Lower lobe of right lung (tissue), 2 donors: ENCODE measurements at regions not wholly inside any gene's neighbourhood (a gene's known extent, or its start where the extent isn't known, plus 50 kb on each side); places are given as distances from the start of the nearest gene placed in this dataset.
A peak's percentile ranks its signal among the peaks of the same experiment; 100 is the strongest.

Experiments used
- ATAC-seq, 2 donors: fragments of 200-7000 bp; cut with Tn5 transposase; one replicate each; pipeline ENCODE4 v1.9.1; 2020 to 2022; ENCODE audit warnings: mild to moderate bottlenecking in 2 of 2, moderate library complexity in 2 of 2
- DNase-seq: peaks from one replicate; pipeline ENCODE4 v3.0.0-alpha.2; 2020
- H3K27ac ChIP-seq: fragments of 200-600 bp; one replicate; pipeline ENCODE4 v1.8.0; 2022
- H3K27me3 ChIP-seq: fragments of 200-600 bp; one replicate; pipeline ENCODE4 v1.8.0; 2022; ENCODE audit warnings: low read depth
- H3K36me3 ChIP-seq: fragments of 200-600 bp; one replicate; pipeline ENCODE4 v1.8.0; 2022; ENCODE audit warnings: mild to moderate bottlenecking
- H3K4me1 ChIP-seq: fragments of 200-600 bp; one replicate; pipeline ENCODE4 v1.8.0; 2022
- H3K4me3 ChIP-seq: fragments of 200-600 bp; one replicate; pipeline ENCODE4 v1.8.0; 2022; ENCODE audit warnings: mild to moderate bottlenecking
- H3K9me3 ChIP-seq: fragments of 200-600 bp; one replicate; pipeline ENCODE4 v1.8.0; 2022
- CTCF ChIP-seq: fragments of 200-600 bp; IDR thresholded peaks from one replicate; pipeline ENCODE4 v1.8.0; 2022; ENCODE audit warnings: antibody characterized with exemption, mild to moderate bottlenecking
- intact Hi-C: fragments of 100-400 bp; cut with DNase I; formaldehyde crosslinking; loops from one replicate; pipeline ENCODE4 v1.11.0; 2022
- donor health status: DM: no; HTN: yes; CAD: no; lungs with severe emphysema.

GRCh38 chr10:71131508-71132088 is 80.8 kb upstream of the UNC5B start:
- H3K27me3 ChIP-seq = no peaks in the 10 kb centered on the region
- ATAC-seq (no peak), DNase-seq (no peak)
- TF ChIP-seq CTCF = no peak
- intact Hi-C loops = no loop called here
- H3K4me3 ChIP-seq = no peak overlapping the region
- H3K27ac ChIP-seq = no peak overlapping the region
- no peaks in the 10 kb centered on the region for H3K9me3 ChIP-seq
- H3K36me3 ChIP-seq = no peaks in the 10 kb centered on the region
- peaks cover 7% of the 10 kb centered on the region for H3K4me1 ChIP-seq

- no peak for TF ChIP-seq CTCF
- no peak for DNase-seq
- no peaks in the 10 kb centered on the region for H3K27me3 ChIP-seq
- no peaks in the 10 kb centered on the region for H3K36me3 ChIP-seq
- peak; percentile 29 to 40 for ATAC-seq
- no peak overlapping the region for H3K27ac ChIP-seq
- no peak overlapping the region for H3K4me3 ChIP-seq
- intact Hi-C loops = no loop called here
- H3K4me1 ChIP-seq = peaks cover 7% of the 10 kb centered on the region
- H3K9me3 ChIP-seq = no peaks in the 10 kb centered on the region
Observed at GRCh38 chr10:71132321-71132810, 80.0 kb upstream of the UNC5B start.

DNA sequence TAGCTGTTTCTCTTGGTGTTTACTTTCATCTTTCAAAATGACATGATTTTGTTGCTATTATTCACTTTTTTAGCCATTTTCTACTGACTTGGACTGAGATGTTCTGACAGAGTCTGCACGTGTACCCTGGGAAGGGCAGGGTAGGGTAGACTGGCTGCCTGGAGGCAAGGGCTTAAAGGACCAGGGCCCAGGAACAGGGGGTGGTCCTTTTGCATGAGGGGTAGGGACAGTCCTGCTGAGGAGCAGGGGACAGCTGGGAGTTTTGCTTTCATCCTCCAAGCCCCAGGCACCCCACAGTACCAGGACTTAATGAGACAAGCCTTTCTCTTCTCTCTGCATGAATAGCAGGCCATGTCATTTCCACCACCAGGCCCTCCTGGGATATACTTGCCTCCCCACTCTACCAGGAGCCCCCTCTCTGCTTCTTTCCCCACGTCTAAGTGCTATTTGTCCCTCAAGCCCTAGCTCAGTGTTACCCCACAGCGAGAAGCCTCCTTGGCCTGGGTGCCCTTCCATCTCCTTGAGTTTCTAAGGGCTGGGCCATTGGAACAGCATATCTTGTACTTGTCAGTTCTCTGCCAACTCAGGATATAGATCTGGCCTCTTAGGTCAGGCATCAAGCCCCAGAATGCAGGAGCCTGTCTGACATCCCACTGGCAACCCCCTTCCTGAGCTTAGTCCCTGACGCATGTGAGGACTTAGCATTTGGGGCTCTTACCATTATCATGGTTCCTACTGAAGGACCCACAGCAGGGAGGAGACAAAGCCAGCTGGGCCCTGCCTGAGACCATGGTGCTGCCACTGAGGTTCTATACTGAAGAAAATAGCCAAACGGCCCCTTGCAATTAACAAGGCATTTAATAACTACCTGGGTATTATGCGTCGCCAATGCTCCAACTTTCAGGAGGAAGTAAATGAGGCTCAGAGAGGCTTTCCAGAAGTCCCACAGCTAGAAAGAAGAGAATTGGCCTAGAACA is 78.4 kb upstream of the UNC5B start:
- Histone ChIP-seq H3K27ac (no peak overlapping the region), H3K36me3 (no peaks in the 10 kb centered on the region), H3K9me3 (no peaks in the 10 kb centered on the region), H3K27me3 (peaks cover 9% of the 10 kb centered on the region), H3K4me1 (no peaks in the 10 kb centered on the region), H3K4me3 (no peak overlapping the region)
- DNase-seq (no peak), ATAC-seq (no peak)
- no peak for TF ChIP-seq CTCF
- intact Hi-C loops = no loop called here

DNA sequence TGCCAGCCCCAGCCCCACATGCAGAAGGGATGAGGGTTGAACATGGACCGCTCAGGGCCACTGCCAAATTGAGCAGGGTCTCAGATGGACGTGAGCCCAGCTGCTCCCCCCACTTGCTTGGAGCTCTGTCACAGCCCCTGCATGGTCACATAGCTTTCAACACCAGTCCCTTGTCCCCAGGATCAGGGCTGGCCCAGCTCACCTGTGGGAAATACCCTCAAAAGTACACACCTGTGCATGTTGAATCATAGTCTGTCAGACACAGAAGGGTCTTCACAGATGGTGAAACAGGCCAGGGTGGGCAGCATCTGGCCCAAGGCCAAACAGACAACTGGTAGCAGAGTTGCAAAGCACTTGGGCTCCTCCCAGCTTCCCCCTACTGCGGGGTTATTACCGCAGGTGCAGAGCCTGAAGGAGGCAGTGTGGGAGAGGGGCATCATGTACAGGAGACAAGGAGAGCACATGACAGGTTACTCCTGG is 77.6 kb upstream of the UNC5B start:
- H3K27me3 ChIP-seq = peaks cover 9% of the 10 kb centered on the region

DNA sequence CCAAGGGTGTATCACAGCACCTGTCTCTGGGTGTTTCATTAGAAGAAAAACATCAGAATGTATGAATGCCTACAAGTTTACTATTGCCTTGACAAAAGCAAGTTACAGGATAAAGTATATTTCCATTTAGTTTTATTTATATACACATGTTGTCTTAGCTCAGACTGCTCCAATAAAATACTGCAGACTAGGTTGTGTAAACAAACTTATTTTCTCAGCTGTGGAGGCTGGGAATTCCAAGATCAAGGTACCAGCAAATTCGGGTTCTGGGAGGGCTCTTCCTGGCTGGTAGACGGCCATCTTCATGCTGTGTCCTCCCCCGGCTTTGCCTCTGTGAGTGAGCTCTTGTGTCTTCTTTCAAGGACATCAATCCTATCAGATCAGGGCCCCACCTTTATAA is 77.1 kb upstream of the UNC5B start:
- no peak overlapping the region for H3K4me3 ChIP-seq
- peaks cover 9% of the 10 kb centered on the region for H3K27me3 ChIP-seq
- DNase-seq = no peak
- H3K4me1 ChIP-seq = no peaks in the 10 kb centered on the region
- H3K27ac ChIP-seq = no peak overlapping the region
- H3K36me3 ChIP-seq = no peaks in the 10 kb centered on the region
- no peak for TF ChIP-seq CTCF
- no peak for ATAC-seq
- no peaks in the 10 kb centered on the region for H3K9me3 ChIP-seq
- intact Hi-C loops = no loop called here

More for the DNA sequence above, 77.6 kb upstream of the UNC5B start:
- Histone ChIP-seq H3K36me3 (no peaks in the 10 kb centered on the region), H3K4me3 (no peak overlapping the region), H3K27ac (no peak overlapping the region), H3K4me1 (no peaks in the 10 kb centered on the region), H3K9me3 (no peaks in the 10 kb centered on the region)
- intact Hi-C loops = no loop called here
- no peak for ATAC-seq
- DNase-seq = no peak
- no peak for TF ChIP-seq CTCF
